HS-27A (cell line): ENCODE measurements at regions not wholly inside any gene's neighbourhood (a gene's known extent, or its start where the extent isn't known, plus 50 kb on each side); places are given as distances from the start of the nearest gene placed in this dataset.
"Not testable (repeated sequence)": the region's sequence is repeated elsewhere in the genome, so short reads cannot be mapped to it uniquely, and the experiment has no call there.

Source experiments
- DNase-seq: peaks from one replicate; pipeline ENCODE4 v3.0.0-alpha.2; 2012; ENCODE audit warnings: low read depth, missing footprints

DNA sequence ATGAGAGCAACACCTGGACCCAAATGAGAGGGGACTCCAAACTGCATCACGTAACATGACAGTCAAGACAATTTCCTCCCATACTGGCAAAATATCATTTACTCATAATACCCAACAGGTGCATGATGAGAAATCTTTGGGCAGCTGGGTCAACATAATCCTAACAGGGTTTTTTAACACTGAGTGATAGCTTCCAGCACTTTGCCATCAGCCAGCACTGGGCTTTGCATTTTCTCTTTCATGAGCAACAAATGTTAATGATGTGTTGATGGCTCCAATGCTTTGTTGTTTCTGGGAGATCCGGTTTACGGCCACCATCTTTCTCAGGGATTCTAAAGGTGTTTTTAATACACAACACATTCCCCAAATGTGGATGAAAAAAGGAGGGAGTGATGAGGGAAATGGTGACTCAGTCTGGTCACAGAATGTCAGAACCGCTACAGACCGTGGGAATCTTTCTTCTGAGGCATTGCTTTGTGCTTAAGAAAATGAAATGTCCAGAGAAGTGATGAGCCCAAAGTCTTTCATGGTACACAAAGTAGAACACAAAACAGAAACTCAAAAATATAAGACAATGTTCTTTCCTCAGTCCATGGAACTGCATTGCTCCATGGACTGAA, 705.7 kb upstream of the IGFBP3 start:
- DNase-seq: no peak

DNA sequence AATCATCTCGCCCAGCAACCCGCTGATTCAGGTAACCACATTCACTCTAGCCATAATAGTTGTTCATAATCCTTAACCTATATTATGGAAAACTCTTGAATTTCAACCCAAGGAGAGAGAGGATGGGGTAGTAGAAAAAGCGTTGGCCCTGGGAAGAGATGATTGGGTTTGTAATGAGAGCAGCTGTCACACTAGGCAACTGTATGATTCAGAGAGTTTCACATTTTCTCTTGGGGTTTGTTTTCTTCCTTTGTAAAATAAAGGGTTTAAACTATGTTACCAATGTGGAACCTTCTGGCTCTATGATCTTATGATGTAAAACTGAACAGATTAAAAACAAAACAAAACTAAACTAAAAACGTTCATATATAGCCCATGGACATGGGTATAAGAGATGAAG, 705.2 kb upstream of the IGFBP3 start:
- DNase-seq: no peak

DNA sequence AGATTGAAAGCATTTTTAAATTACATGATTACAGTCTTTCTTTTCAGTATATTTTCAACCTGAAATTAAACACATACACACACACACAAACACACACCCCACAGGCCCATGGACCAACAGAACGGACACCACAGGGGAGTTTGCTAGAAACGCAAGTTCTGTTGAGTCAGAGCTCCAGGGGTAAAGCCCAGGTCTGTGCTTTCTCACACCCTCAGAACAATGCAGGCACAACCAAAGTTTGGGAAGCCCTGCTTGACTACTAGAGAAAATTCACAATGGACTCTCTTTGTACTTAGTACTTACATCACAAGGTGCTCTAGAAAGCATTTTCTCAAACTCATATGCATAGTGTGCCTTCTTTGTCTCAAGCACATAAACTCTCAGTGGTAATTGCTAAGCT, 704.0 kb upstream of the IGFBP3 start:
- no peak for DNase-seq

DNA sequence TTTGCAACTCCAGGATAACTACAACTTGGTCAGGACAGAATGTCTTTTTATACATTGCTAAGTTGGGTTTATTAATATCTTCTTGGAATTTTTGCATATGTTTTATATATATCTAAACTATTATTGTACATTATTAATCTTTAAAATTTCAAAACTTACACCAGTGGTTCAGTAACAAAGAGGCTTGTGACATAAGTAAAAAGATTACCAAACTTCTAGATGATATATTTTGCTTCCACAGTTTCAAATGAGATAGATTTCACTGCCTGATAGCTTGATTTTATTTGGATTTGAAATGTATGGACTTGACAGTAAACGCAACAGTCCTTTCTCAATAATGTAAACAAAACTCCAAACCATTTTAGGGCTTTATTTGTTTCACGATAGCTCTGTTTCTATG, 701.2 kb upstream of the IGFBP3 start:
- DNase-seq: no peak

DNA sequence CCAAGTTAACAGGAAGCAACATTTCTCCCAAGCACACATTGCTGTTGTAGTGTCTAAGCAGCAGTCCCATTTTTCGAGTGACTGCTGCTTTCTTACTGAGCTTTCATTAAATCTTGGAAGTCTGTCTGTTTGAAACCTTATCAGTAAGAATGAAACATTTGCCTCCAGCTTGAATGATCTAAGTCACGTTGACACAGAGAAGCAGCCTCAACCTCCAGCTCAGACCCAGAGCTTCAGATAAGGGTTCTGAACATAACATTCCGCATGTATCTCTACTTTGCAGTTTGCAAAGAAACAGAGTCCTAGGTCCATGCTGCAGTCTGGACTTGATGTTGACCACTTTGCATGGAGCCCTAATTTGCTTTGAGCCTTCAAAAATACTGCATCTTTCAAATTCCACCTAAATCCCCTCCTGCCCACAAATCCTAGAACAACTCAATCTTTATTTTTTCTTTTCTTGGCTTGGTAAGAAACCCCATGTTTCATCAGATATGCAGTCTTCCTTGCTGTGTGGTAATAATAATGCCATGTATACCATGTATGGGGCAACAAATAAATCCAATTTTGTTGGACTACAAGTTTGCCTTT, 698.7 kb upstream of the IGFBP3 start:
- no peak for DNase-seq

DNA sequence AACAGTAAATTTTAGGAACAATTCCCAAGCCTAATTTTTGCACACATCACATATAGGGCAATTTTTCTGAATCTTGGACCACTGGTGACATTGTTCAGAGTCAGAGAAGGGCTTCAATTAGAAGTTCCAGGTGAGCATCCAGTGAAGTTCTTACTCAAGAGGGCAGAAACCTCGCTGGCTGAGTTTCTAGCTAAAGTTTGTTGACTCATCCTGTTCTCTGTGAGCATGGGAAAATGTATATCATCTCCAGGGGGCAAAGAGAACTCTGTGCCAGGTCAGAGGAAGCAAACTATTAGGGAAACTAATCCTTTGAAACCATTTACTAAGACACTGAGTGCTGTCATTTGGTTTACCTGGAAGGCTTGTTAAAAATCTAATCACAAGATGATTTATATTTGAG, 695.6 kb upstream of the IGFBP3 start:
- no peak for DNase-seq

DNA sequence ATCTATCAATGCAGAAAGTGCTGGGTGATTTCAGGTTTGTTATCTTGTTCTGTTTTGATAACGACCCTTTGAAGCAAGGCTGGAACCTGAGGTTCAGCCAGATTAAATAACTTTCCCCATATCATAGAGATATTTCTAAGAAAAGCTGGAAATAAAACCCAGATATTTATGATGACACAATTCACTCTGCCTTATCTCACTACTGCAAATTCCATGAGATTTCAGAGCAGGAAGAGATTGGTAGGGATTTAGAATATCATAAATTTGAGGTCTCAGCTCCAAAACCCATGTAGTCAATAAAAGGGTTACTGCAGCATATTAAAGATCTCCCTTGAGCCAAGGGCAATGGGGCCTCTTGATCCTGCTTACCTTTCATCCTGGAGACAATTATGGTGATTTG, 692.5 kb upstream of the IGFBP3 start:
- DNase-seq: no peak

DNA sequence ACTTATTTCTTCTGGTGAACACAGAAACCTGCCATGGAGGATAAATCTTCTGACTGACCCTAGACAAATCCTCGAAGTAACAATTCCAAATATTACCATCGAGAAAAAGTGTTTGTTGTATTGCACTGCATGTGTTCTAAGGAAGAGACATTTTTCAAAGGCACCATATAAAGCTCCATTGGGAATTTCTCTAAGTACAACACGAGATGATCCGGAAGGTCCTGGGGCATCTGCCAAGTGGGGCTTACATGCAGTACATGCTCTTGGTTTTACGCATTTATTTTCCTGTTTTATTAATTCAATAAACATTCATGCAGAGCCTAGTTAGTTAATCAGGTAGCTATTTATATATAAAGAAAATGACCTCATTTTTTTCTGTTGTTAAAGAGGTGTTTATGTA, 692.0 kb upstream of the IGFBP3 start:
- no peak for DNase-seq

DNA sequence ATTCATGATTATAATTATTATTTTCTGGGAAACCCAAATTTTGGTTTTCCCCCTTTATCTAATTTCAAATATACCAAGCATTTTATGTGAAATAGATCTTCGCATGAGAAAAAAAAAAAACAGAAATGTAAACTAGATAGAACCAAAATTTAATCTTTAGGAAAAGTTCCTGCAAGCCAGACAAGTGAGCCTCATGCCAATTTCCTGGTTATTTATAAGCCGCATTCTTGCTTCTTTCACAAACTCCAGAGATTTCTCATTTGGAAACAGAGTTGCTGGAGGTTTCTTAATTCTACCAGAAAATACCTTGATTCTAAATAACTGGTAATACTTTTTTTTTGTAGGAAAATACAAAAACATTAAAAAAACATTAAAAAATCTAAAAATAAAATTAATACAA, 690.4 kb upstream of the IGFBP3 start:
- no peak for DNase-seq

DNA sequence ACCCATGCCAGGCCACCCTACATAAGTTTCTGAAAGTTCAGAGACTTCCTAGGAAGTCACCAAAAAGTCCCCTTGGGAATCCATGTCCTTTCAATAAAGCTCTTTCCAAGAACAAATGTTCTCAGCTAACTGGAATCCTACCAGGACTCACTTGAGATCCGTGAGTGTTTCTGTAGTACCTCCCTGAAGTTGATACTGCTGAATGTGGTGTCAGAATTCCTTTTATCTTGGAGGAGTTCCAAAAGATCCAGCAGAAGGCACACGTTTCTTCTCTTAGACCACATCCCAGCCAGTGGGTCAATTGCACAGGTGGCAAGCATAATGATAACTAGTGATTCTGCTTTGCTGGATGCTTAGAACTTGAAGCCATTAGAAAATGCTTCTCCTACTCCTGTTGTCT, 689.7 kb upstream of the IGFBP3 start:
- no peak for DNase-seq

DNA sequence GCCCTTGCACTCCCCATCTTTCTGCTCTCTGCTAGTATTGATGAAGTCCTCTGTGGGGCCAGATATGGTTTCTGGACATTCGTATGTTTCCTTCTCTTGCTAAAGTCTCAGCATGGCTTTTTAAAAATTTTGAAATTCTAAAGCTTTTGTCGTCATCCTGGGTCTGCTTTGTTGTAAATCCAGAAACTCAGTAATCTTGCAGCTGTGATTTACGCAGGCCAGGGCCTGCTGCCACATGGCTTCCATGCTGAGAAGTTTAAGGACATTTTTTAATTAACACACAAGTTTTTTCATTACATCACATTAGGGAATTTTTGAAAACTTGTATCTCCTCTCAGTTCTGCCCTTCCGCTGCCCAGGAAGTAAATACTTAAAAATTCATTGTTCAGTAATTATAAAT, 686.1 kb upstream of the IGFBP3 start:
- DNase-seq: no peak

DNA sequence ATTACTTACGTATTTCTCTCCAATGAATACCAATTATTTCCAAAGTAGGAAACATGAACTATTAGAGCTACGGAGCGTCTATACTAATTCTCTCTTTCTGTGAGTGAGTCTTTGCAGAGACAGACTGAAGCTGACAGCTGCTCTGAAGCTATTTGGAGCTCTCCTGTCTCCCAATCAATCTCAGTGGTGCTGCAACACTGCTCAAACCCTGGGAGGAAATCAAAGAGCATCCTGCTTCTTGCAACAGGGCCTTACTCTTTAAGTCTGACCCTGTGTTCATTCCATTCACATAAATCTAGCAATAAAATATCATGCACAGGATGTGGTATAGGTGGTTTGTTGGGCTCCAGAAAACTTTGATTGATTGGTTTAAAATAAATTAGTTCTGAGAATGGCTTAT, 685.7 kb upstream of the IGFBP3 start:
- no peak for DNase-seq

DNA sequence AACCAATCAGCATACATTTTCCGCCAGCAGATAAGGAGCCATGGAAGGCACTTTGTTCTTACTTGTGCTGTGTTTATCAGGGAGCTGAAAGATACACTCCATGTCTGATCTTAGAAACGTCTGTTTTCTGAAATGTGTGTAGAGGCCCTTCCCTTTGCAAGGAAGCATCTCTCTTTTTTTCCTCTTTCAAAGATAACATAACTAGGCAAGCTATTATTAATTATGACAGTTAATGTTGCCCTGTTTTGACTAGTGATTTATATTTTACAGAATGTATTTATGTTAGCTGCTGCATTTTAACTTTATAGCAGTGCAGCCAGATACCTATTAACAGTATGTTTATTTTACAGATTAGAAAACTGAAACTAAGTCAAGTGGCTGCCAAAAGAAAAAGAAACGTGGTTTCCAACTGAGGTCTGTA, 683.2 kb upstream of the IGFBP3 start:
- DNase-seq: no peak

DNA sequence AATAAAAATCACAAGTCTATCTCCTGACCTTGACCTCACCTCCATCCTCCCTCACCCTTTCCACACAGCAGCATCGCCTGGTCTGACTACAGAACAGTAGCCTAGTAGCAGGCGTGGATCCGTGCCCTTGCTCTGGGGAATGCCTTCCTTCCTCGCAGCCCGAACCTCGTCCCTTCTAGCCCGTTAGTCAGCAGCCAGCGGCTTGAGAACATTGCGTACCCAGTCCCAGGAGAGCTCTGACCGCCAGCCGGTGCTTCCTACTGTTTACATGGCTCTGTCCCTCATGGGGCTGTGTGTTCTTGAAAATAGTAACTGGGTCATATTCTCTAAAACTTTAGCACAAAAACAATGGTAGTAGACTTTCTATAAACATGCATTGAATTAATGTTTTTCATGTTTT, 682.7 kb upstream of the IGFBP3 start:
- DNase-seq: no peak

DNA sequence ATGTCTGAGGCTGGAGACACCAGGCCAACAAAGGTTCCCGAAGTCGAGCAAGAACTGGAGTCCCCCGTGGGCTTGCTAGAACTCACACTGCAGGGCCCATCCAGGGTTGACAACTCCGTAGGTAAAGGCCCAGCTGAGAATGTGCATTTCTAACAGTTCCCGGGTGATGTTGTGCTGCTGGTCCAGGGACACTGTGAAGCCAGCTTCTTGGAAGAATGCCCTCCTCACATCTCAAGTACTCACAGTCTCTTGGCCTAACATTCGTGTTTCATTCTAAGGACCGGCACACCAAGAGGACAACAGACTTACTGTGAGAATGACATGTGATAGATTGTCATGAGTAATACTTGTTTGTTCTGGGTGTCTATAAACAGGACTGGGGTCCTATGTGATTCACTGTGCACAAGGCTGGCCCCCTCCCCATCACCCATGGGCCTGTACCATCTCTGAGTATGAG, 682.3 kb upstream of the IGFBP3 start:
- DNase-seq: no peak

DNA sequence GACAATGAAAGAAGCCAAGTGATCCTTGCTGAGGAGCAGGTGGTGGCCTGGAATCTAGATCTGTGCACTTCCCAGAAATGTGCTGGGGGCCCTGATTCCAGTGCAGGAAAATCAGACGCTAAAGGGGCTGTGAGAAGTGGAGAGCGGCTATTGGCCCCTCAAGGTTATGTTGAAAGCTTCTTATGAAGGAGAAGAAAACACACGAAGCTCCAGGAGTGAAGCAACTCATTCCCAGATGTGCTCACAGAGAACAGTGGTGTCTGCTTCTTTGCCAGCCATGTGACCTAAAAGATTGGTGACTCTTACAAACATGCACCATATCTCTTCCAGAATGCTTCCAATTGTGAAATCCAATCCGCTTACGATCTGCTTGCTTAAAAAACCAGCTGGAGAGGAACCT, 679.3 kb upstream of the IGFBP3 start:
- DNase-seq: no peak

DNA sequence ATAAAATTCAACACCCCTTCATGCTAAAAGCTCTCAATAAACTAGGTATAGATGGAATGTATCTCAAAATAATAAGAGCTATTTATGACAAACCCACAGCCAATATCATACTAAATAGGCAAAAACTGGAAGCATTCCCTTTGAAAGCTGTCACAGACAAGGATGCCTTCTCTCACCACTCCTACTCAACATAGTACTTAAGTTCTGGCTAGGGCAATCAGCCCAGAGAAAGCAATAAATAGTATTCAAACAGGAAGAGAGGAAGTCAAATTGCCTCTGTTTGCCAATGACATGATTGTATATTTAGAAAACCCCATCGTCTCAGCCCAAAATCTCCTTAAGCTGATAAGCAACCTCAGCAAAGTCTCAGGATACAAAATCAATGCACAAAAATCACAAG, 673.8 kb upstream of the IGFBP3 start:
- not testable (repeated sequence) for DNase-seq

DNA sequence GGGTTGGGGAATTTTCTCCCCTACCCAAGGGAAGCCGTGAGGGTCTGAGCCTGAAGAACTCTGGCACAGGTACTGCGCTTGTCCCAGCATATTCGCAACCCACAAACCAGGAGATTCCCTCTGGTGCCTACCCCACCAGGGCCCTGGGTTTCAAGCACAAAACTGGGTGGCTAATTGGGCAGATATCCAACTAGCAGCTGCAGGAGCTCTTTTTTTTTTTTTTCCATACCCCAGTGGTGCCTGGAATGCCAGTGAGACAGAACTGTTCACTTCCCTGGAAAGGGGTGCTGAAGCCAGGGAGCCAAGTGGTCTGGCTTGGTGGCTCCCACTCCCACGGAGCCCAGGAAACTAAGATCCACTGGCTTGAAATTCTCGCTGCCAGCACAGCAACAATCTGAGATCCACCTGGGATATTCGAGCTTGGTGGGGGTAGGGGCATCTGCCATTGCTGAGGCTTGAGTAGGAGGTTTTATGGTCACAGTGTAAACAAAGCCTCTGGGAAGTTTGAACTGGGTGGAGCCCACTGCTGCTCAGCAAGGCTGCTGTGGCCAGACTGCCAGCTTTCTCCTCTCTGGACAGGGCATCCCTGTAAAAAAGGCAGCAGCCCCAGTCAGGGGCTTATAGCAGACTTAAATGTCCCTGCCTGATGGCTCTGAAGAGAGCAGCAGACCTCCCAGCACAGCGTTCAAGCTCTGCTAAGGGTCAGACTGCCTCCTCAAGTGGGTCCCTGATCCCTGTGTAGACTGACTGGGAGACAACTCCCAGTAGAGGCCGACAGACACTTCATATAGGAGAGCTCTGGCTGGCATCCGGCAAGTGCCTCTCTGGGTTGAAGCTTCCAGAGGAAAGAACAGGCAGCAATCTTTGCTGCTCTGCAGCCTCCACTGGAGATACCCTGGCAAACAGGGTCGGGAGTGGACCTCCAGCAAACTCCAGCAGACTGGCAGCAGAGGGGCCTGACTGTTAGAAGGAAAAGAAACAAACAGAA, 670.1 kb upstream of the IGFBP3 start:
- not testable (repeated sequence) for DNase-seq

DNA sequence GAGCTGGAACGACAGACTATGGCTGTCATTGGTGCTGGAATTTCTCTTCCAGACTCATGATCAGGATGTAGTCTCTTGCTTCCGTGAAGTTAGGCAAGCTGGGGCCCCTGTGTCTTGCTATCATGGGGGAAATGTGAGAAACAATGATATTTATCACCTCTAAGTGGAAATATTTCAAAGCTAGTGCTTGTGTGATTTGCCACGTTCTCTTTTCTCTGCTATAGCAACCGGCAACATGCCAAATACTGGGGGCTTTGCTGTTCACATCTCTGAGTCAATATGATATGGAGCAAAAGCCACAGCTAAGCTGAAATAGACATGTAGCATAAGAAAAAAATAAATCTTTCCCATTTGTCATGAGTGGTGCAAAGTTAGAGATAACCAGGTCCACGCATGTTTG, 668.2 kb upstream of the IGFBP3 start:
- DNase-seq: no peak

DNA sequence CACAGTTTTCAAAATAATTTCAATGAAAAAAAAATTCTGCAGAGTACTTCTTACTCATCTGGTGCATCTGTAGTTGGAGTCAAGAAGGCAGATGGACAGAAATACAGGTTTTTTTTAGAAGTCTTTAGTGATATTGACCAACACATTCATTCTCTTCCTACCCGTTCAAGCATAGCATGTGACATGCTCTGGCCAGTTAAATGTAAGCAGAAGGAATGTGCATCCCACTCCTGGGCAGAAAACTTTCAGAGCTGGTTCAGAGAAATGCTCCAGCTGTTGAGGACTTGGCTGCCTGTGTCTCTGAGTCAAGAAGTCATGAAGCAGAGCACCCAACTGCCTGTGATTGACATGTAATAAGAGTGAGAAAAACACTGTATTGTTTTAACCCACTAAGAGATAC, 665.3 kb upstream of the IGFBP3 start:
- no peak for DNase-seq

DNA sequence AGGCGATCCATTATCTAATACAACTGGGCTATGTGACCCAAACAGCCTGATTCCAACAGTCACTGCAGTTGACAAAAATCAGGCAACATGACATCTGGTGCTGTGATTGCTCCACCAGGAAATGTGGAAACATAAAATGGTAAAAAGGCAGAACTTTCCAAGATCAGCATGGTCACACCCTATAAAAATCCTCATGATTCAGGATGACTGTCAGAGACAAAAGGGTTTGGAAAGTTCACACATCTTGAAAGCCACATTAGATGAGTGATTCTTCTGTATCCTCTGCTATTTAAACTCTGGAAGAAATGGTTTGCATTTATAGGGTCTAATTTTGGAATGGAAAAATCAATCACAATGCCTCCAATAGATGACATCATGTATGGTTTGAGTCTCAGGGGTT, 662.6 kb upstream of the IGFBP3 start:
- no peak for DNase-seq

DNA sequence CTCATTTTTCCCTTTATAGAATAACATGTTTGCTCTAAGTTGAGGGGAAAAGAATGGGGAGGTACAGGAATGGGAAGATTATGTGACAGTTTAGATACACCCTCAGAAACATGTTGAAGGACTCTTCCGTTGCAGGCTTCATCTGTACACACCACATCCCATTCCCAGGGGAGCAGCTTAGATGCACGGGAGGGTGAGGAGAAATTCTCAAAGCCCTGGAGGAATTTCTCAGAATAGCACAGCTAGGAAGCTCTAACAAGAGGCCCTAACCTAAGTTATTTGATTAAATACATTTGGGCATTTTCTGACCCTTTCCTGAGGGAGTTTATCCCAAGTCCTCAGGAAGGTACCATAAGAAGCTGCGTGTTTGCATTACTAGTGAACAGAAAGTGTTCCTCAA, 660.2 kb upstream of the IGFBP3 start:
- DNase-seq: no peak

DNA sequence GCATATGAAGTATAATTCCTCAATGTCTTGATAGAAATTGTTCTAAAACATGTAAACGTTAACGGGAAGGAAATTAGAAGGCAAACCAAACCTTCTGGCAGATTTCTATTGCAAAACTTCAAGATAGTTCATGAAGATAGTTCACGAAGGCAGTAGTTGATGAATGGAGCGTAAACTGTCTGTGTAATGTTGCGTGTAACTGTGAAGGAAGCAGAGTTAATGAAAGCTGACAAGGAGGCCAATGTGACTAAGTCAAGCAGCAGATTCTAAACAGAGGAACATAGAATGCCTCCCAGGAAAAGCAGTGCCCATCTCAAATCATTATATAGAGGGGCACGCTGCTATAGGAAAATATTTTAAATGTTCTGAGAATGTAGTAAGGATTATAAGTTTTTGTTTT, 659.7 kb upstream of the IGFBP3 start:
- no peak for DNase-seq
